ENCODE measurements at regions not wholly inside any gene's neighbourhood (a gene's known extent, or its start where the extent isn't known, plus 50 kb on each side); places are given as distances from the start of the nearest gene placed in this dataset.

DNA sequence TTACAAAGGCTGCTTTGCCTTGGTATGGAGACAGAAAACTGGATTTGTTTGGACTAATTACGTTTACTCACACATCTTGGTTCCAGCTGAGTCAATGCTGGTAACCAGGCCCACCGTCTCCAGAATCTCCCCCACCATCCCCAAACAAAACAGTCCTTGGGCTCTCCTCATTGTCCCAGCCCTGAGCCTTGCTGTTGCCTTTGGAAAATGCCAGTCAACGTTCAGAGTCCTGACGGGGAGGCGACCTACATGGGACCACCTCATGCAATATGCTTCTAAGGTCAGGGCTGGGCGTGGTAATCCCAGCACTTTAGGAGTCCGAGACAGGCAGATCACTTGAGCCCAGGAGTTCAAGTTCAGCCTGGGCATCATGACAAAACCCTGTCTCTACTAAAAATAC is 85.2 kb upstream of the IQSEC1 start:
- TF ChIP-seq, protein P1, sequence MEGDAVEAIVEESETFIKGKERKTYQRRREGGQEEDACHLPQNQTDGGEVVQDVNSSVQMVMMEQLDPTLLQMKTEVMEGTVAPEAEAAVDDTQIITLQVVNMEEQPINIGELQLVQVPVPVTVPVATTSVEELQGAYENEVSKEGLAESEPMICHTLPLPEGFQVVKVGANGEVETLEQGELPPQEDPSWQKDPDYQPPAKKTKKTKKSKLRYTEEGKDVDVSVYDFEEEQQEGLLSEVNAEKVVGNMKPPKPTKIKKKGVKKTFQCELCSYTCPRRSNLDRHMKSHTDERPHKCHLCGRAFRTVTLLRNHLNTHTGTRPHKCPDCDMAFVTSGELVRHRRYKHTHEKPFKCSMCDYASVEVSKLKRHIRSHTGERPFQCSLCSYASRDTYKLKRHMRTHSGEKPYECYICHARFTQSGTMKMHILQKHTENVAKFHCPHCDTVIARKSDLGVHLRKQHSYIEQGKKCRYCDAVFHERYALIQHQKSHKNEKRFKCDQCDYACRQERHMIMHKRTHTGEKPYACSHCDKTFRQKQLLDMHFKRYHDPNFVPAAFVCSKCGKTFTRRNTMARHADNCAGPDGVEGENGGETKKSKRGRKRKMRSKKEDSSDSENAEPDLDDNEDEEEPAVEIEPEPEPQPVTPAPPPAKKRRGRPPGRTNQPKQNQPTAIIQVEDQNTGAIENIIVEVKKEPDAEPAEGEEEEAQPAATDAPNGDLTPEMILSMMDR (IDR thresholded peaks at IDR 0.05; ENCODE audit: insufficient read depth, low read length, poor library complexity, severe bottlenecking) = no peak
- no peak for DNase-seq (ENCODE audit: low read depth)
- Histone ChIP-seq H3K27me3 (ENCODE audit: control insufficient read depth, insufficient read depth, low read length) (peaks cover 2% of the 10 kb centered on the region), H3K4me3 (ENCODE audit: low read depth, low read length) (no peak overlapping the region), H3K36me3 (ENCODE audit: control insufficient read depth, insufficient read depth, low read length) (no peaks in the 10 kb centered on the region)

DNA sequence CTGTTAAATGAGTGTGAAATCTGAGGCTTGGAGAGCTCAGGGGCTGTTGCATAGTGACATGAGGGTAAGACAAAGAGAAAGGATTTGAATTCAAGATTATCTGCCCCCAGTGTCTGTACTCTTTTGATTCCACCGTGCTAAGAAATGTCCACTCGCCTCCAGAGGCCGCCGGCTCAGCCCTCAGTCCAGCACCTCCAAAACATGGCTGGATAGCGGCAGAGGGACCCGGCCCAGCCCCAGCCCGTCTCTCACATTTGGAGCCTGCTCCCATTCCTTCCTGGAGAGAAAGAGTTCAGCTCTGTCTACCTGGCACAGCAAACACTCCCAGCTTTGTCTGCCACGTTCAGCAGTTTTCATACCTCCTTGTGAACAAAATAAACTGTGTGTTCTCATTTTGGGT is 84.8 kb upstream of the IQSEC1 start:
- H3K4me3 ChIP-seq (ENCODE audit: low read depth, low read length) = no peak overlapping the region
- peaks cover 2% of the 10 kb centered on the region for H3K27me3 ChIP-seq (ENCODE audit: control insufficient read depth, insufficient read depth, low read length)
- DNase-seq (ENCODE audit: low read depth) = no peak
- TF ChIP-seq, protein P1 (IDR thresholded peaks at IDR 0.05; ENCODE audit: insufficient read depth, low read length, poor library complexity, severe bottlenecking) = no peak
- no peaks in the 10 kb centered on the region for H3K36me3 ChIP-seq (ENCODE audit: control insufficient read depth, insufficient read depth, low read length)

DNA sequence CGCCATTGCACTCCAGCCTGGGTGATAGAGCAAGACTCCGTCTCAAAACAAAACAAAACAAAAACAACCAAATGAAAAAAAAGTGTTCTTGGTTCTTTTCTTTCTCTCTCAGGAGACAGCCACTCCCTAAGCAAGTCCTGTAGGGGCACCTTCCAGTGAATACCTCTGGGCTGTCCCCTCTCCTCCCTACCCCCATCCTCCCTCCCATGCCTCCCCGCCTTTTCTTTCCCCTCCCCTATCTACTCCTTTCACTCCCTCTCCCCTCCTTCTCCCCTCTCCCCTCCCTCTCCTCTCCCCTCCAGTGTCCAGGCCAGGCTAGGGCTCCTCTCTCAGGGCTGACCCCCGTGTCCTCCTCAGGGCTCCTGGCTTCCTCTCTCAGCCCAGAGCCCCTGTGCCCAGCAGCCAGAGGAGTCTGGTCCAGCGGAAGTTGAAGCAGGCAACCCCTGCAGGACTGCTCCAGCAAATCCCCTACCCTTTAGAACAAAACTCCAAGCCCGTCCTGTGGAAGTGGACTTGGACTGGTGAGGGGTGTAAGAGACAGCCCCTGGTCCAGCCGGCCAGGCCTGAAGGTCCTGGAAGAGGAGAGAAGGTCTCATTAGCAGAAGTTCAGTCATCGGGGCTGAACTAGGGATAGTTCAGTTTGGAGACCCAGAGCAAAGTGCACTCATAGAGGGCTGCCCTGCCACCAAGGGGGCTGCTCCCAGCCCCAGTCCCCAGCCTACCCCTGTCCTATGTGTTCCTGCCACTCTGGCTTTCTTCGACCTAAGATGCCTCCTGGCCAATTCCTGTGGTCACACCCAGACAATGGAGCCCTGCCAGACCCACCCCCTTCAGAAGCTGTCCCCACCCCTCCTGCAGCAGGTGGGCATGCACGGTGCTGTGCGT is 79.8 kb upstream of the IQSEC1 start:
- TF ChIP-seq, protein P1 (IDR thresholded peaks at IDR 0.05; ENCODE audit: insufficient read depth, low read length, poor library complexity, severe bottlenecking) = no peak
- no peaks in the 10 kb centered on the region for H3K36me3 ChIP-seq (ENCODE audit: control insufficient read depth, insufficient read depth, low read length)
- DNase-seq (ENCODE audit: low read depth) = no peak
- peaks cover 11% of the 10 kb centered on the region for H3K27me3 ChIP-seq (ENCODE audit: control insufficient read depth, insufficient read depth, low read length)
- no peak overlapping the region for H3K4me3 ChIP-seq (ENCODE audit: low read depth, low read length)

DNA sequence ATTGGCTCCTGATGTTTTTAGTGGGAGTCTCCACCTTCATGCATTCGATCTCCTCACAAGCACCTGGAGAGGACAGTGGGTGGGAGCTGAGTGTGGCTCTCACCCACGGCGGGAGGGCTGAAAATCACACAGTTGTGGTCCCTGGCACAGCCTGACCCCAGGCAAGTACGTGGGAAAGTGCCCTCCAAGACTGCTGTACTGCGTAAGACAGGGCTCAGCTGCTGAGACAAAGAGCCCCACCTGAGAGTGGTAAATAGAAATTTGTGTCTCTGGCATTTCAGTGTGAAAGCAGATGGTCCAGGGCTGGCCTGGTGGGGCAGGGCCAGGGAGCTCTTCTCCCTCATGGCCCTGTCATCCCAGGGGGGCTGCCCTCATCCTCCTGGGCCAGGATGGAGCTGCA is 77.4 kb upstream of the IQSEC1 start:
- no peak overlapping the region for H3K4me3 ChIP-seq (ENCODE audit: low read depth, low read length)
- TF ChIP-seq, protein P1 (IDR thresholded peaks at IDR 0.05; ENCODE audit: insufficient read depth, low read length, poor library complexity, severe bottlenecking) = no peak
- peaks cover 11% of the 10 kb centered on the region for H3K27me3 ChIP-seq (ENCODE audit: control insufficient read depth, insufficient read depth, low read length)
- no peaks in the 10 kb centered on the region for H3K36me3 ChIP-seq (ENCODE audit: control insufficient read depth, insufficient read depth, low read length)
- no peak for DNase-seq (ENCODE audit: low read depth)

DNA sequence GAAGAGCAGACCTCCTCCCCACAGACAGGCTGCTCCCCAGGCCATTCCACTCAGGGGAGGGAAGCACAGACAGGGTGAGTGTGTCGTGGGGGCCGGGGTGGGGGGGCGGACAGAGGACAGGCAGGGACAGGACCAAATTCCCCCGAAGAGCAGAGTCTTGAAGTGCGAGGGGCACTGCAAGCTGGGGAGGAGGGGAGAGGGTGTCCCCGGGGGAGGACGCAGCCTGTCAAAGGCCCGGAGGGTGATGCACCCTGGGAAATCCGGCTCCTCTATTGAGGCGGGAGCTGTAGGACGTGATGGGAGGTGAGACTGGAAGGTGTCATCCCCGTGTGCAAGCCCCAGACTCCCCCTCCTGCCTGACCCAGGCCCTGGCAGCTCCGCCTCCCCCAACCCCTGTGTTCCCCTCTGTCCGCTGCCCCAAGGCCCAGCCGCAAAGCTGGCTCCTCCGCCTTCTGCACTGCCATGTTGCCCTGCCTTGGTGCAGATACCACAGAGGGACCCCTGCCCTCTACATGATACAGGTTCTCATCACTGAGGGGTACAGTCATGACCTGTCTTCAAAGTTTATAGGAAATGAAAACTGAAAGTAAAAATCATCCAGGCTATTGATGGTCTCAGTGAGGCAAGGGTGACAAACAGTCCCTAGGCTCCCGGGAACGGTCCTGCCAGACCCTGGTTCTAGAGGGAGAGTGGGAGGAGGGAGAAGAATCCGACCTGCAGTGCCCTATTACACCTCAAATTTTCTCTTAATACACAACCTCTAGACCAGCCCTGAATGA is 76.3 kb upstream of the IQSEC1 start:
- Histone ChIP-seq H3K36me3 (ENCODE audit: control insufficient read depth, insufficient read depth, low read length) (no peaks in the 10 kb centered on the region), H3K27me3 (ENCODE audit: control insufficient read depth, insufficient read depth, low read length) (peaks cover 15% of the 10 kb centered on the region), H3K4me3 (ENCODE audit: low read depth, low read length) (no peak overlapping the region)
- TF ChIP-seq, protein P1 (IDR thresholded peaks at IDR 0.05; ENCODE audit: insufficient read depth, low read length, poor library complexity, severe bottlenecking) = no peak
- no peak for DNase-seq (ENCODE audit: low read depth)
